HG03139 (cell line): ENCODE measurements at regions not wholly inside any gene's neighbourhood (a gene's known extent, or its start where the extent isn't known, plus 50 kb on each side); places are given as distances from the start of the nearest gene placed in this dataset.
"Not testable (repeated sequence)": the region's sequence is repeated elsewhere in the genome, so short reads cannot be mapped to it uniquely, and the experiment has no call there.

Experiments used
- ATAC-seq: cut with Tn5 transposase; IDR thresholded peaks from one replicate; pipeline ENCODE4 v1.9.1; 2021; ENCODE audit not compliant: unreplicated experiment

- no peak for ATAC-seq
These were observed 191.5 kb downstream of the ERCC6L2 start for GRCh38 chr9:96067004-96067403.

- no peak for ATAC-seq
These were observed 190.2 kb downstream of the ERCC6L2 start for GRCh38 chr9:96065482-96066251.

DNA sequence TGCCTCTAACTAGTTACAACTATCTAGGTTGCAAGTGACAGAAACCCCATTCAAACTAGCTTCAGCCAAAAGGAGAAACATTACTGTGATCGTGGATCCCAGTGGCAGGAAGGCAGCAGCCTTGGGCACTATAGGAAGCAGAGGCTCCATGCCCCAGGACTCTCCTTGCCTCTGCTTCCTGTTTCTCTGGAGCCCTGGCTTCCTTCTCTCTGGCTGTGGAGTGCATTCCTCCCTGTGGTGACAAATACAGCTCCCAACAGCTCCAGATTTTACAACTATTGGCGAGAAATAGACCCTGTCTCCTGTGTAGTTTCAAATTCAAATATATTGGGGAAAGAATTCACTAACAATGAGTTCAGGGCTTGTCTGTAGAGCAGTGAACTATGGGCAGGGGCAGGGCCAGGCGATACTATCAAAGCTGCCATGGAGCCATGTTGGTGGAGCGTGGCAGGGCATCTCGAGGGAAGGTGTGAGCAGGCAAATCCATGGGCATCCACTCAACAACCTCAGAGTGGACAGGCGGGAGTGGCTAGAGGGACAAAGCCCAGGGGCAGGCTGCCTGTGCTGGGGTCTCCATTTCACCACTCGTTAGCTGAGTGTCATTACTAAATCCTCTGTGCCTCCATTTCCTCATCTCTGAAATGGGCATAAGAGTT lies 189.5 kb downstream of the ERCC6L2 start:
- ATAC-seq: no peak

DNA sequence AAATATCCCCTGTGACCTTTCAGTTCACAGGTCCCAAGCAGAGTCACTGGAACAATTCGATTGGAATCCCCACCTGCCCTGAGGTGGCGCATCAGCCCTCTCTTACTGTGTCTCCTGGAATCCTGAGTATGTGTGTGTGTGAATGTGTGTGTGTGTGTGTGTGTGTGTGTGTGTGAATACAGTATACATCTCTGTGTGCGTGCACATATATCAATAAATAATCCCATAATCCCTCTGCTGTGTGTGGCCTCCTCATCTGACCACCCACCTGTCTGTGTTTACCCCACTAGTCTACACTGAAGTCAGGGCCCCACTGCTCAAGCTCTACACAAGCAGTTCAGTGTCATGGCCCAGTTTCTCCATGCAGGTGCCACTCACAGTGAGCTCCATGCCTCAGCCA lies 187.4 kb downstream of the ERCC6L2 start:
- ATAC-seq: no peak

- ATAC-seq: no peak
These were observed 186.5 kb downstream of the ERCC6L2 start for GRCh38 chr9:96062031-96062430.

DNA sequence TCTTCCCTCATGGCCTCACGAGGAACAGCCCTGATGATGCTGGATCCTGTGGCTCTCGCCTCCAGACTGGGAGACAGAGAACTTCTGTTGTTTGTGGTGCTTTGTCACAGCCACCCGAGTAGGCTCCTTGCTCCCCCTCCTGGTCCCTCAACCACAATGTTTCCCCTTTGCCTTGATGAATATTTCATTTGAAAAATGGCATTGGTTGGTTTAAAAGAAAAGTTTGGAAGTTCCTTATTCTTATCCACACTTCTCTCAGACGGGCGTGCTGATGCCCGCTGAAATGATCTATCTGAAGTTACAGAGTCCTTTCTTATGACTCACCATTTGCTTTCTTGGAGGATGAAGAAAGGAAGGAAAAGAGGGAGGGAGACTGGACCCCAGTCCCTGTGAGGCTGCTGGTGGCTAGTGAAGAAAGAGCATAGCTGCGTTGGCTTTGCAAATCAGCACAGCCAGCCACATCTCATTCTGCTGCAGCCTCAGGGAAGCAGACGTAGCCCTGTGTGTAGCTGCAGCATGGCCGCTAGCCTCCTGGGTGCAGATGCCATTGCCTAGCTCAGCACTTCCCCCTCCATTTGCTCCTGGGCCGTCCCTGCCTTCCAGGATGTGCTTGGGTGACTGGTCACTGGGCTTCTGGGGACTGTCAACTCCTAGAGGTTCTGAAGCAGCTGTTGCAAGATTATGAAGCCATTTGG lies 185.9 kb downstream of the ERCC6L2 start:
- no peak for ATAC-seq

DNA sequence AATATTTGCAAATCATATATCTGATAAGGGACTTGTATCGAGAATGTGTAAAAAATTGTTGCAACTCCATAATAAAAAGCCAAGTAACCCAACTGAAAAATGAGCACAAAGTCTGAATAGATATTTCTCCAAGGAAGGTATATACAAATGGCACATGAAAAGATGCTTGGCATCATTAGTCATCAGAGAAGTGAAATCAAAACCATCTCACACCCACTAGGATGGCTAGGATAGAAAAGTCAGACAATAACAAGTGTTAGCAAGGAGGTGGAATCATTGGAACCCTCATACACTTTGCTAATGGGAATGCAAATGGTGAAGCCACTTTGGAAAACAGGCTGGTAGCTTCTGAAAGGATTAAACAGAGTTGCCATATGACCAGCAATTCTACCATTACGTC lies 182.7 kb downstream of the ERCC6L2 start:
- ATAC-seq: no peak

GRCh38 chr9:96057155-96057554 lies 181.7 kb downstream of the ERCC6L2 start:
- ATAC-seq: no peak

DNA sequence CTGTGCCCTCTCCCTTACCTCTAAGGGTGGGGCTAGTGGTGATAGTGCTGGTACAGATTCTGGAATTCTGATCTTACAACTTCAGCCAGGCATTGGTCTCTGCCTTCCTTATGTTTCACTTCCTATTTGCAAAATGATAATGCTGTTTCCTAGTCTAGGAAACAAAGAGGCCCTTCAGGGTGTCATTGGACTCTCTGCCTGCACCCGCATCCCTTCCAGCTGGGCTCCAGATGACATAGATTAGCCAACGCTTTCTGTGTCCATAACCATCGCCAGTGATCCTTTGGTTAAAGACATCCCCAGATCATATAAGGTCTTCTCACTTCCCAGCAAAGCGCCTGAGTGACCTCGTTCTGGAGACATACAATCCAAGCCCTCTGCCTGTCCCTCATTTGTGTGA lies 180.7 kb downstream of the ERCC6L2 start:
- ATAC-seq: no peak

- not testable (repeated sequence) for ATAC-seq
These were observed 178.8 kb downstream of the ERCC6L2 start for GRCh38 chr9:96054248-96054647.

DNA sequence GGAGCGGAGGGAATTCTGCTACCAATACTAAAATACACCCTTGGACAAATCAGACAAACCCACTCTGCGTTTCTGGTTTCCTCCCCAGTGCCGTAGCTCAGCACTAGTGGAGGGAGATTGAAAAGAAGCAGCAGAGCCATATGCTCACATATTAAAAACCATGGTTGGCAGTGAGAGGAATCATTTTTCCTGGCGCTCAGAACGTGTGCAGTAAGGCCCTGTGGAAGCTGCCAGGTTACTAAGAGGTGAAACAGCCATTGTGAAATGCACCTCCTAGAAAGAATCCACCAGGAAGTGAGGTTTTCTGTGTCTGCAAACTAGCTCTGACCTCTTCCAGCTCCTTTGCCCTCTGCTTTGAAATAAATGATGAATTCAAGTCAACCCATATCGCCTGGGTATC lies 177.2 kb downstream of the ERCC6L2 start:
- ATAC-seq: no peak

DNA sequence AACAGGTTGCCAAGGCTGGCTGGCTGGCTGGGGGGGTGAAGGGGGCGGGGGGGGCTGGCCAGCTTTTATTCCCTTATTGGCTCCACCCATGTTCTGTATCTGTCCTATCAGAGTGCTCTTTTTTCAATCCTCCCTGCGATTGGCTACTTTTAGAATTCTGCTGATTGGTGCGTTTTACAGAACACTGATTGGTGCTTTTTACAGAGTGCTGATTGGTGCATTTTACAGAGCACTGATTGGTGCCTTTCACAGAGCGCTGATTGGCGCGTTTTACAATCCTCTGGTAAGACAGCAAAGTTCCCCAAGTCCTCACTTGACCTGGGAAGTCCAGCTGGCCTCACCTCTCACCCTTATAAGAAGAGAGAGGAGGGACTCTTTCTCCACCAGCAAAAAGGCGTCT lies 175.9 kb downstream of the ERCC6L2 start:
- ATAC-seq: no peak

- no peak for ATAC-seq
These were observed 175.3 kb downstream of the ERCC6L2 start for GRCh38 chr9:96050861-96051155.

GRCh38 chr9:96050048-96050860 lies 174.8 kb downstream of the ERCC6L2 start:
- no peak for ATAC-seq

GRCh38 chr9:96048956-96049831 lies 173.7 kb downstream of the ERCC6L2 start:
- ATAC-seq: no peak

DNA sequence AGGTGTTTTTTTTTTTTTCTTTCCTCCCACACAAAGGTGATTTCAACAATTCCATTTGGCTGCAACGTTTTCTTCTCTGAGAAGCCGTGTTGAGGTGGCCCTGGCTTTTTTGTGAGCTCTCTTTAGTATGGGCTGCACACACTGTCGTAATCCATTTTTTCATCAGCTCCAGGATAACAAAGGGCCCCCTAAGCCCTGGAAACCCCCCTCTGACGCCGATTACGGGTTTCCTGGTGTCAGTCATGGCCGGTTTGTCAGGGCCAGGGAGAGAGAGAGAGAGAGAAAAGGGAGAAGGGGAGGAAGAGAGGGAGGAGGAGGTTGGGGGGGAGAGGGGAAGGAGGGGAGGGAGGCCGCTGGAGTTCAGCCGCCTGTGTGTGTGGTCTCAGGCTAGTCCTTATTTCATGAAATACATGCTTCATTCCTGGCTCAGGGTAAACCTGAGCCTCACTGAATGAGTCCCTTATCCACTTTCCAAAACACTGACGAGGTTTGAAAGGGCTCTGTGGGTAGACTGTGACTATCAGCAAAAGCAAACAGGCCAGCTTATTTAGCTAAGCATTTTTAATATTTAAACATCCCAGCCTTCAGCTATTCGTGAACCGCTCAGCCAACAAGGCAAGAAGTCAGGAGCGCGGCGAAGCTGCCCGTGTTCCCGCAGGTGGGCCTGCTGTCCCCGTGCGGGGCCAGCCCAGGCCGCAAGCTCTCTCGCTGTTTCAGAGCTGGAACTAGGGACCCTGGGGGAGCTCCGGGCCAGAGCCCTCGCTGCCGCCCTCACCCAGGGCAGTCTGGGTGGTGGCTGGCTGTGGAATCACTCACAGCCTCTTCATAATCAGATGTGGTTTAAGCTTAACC lies 172.8 kb downstream of the ERCC6L2 start:
- ATAC-seq: no peak

- ATAC-seq: no peak
These were observed 172.2 kb downstream of the ERCC6L2 start for GRCh38 chr9:96047741-96048103.

- ATAC-seq: no peak
These were observed 171.7 kb downstream of the ERCC6L2 start for GRCh38 chr9:96047116-96047639.

DNA sequence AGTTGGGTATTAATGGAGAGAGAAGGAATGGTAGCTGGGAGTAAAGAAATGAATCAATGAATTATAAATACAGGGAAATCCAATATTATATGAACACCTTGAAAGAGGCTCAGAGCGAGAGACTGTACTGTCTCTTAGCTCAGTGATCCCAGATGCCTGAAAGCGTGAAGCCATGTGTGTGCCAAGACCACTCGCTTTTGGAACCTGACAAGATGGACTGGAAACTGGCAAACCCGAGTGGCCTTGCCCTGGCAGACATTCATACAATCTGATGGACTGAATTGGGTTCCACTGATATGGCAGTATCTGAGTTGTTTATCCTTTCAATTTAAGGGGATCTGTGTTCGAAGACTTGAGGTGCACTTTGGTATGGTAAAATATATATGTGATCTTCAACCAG lies 170.3 kb downstream of the ERCC6L2 start:
- no peak for ATAC-seq
